GM21723 (cell line): ENCODE measurements at regions not wholly inside any gene's neighbourhood (a gene's known extent, or its start where the extent isn't known, plus 50 kb on each side); places are given as distances from the start of the nearest gene placed in this dataset.
A peak's percentile ranks its signal among the peaks of the same experiment; 100 is the strongest.
"Not testable (repeated sequence)": the region's sequence is repeated elsewhere in the genome, so short reads cannot be mapped to it uniquely, and the experiment has no call there.

ENCODE experiments used
- ATAC-seq: cut with Tn5 transposase; IDR thresholded peaks from one replicate; pipeline ENCODE4 v1.9.1; 2021; ENCODE audit warnings: mild to moderate bottlenecking, moderate library complexity; ENCODE audit not compliant: unreplicated experiment

- ATAC-seq = no peak
Observed at GRCh38 chr20:36082315-36082915, 72.1 kb upstream of the EPB41L1 start.

GRCh38 chr20:36083200-36083599 is 71.3 kb upstream of the EPB41L1 start:
- ATAC-seq = not testable (repeated sequence)

DNA sequence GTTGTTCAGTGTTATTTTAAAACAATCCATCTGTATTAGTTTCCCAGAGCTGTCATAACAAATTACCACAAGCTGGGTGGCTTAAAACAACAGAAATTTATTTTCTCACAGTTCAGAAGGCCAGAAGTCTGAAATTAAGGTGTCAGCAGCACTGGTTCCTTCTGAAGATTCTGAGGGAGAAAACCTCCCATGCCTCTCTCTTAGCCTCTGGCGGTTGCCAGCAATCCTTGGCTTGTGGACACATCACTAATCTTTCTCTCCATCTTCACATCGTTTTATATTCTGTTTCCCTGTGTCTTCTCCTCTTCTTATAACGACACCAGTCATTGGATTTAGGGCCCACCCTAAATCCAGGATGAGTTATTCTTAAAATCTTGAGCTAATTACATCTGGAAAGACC is 70.2 kb upstream of the EPB41L1 start:
- ATAC-seq = no peak

GRCh38 chr20:36084897-36085613 is 69.5 kb upstream of the EPB41L1 start:
- ATAC-seq = no peak

DNA sequence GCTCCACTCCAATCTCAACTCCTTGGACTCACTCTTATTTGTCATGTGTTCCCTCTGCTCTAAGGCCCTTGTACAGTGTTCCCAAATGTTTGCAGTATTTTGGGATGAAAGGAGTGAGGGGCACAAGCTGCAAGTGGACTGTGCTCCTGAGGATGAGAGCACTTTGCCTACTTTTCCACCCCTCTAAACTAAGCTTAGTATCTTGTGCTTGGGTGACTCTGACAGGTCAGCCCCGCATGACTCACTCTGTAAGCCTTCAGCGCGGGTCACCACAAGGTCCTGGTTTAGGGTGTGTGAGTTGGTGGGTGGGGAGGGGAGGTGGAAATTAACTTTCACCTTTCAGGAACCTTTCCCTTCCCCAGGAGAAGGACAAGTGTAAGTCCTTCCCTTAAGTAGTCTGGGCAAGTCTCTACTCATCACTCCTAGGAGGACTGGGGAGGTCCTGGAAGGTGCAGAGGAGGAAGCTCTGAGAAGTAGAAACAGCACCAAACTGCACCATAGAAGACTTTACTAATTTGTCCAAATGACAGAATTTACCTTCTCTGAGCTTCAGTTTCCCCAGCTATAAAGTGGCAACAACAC is 68.8 kb upstream of the EPB41L1 start:
- no peak for ATAC-seq

DNA sequence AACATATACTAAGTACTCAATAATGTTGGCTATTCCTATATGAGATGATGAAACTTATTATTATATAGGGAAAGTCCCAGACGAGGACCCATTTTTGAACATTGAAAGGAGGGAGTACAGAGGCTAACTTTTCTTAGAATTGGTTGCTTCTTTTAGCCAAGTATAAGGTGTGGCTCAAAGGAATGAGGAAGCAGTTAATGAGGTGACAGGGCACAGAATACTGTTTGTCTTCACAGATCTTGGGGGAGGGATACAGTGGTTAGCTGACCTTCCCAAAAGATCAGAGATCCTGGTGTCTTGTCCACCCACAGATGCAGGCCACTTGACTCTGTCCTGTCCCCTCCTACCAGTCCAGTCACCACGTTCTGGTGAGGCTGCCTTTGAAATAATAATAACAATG is 67.8 kb upstream of the EPB41L1 start:
- ATAC-seq = no peak

DNA sequence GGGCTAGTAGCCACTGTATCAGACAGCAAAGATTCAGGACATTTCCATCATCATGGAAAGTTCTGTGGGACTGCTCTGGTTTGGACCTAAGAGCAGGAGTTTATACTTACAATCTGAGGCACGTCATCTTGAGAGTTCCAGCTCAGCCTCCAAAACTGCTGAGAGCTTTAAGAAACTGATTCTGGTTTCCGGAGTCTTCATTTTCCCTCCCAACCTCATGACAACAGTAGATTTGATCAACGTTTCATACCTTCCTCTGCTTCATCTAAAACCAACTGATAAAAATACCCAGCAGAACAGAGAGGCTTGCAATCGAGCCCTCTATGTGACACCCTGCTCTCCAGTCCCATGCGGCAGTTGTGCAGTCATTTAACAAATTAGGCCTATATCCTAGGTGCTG is 64.3 kb upstream of the EPB41L1 start:
- ATAC-seq = no peak

DNA sequence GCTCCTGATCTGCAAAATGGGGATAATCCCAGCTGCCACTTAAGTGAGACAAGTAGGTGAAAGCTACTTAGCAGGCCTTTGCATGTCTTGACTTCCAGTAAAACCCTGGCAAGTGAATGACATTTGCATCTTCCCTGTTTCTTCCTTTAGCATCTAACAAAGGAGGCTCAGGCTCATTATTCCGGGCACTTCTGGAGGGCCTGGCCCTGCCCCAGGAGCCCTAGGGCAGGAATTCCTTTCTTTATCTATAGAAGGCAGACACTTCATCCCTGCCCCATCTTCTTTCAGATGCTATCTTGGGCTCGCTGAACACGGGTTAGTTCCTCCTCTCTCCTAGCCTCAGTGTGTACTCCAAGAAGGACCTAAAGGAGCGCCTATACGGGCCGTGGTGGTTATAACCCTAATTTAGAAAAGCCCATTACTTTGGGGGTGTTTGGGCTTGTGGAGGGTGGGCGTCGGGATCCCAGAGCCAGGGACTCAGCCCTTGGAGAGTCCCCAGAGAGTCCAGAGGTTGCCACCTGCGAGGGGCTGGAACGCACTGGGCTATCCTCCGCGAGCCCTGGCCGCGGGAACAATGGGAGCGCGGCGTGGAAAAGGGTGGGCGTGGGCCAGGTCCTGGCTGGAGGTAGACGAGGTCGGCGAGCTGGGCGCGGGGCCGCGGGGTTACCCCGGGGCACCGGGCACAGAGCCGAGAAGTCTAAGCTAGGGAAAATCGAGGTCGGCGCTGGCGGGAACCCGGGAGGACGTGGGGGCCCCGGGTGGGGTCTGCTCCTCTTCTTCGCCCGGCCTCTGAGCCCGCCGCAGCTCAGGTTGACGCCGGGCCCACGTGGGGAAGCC is 62.8 kb upstream of the EPB41L1 start:
- no peak for ATAC-seq

DNA sequence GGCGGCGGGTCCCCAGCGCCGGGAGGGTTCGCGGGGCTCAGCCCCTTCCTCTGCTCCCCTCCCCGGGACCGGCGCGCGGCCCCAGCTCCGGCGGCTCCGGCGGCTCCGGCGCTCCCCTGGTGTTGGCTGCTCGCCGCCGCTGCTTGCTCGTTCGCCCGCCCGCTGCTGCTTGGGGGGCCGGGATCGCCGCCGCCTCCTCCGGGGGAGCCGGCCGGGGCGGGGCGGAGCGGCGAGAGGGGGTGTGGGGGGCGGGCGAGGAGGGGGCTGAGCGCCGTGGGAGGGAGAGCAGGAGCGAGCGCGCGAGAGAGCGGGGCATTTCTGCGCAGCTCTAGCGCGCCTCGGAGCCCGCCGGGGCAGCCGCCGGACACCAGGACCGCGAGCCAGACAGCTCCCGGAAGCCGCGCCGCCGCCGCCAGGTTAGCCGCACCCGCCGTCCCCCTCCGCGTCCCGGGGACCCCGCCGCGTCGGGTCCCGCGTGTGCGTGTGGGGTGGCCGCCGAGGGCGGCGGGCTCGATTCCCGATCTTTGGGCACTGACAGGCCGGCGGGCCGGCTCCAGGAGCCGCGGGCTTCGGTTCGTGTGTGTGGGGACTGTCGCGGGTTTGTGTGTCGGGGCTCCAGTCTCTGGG is 62.0 kb upstream of the EPB41L1 start:
- no peak for ATAC-seq

DNA sequence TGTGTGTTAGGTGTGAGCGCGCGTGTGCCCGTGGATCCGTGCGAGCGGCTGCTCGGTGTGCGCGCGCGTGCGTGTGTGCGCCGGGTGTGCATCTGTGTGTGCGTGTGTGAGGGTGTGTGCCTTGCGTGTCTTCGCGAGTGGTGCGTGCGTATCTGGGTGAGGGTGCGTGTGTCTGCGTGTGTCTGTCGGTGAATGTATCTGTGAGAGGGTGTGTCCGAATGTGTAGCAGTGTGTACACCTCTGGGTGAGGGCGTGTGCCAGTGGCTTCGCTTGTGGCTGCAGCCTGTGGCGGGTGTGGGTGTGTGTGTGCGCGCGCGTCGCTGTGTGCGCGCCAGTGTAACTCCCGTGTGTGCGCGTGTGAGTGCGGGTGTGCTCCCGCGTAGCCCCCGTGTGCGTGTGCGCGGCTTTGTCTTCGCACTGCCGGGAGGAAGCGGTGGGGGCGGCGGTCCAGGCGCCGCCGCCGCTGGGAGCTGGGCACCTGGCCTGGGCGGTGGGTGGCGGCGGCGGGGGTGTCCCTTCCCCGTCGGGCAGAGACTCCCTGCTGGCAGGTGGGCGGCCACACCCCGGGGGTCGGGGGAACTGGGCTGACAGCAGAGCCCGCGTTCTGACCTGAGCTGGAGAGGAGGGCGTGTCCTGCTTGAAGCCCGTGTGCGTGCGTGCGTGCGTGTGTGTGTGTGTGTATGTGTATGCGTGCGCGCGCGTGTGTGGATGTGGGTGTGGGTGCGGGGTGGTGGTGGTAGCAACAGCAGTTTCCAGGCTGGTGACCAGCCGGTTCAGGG is 61.3 kb upstream of the EPB41L1 start:
- no peak for ATAC-seq

- ATAC-seq = no peak
Observed at GRCh38 chr20:36093804-36094145, 60.8 kb upstream of the EPB41L1 start.

DNA sequence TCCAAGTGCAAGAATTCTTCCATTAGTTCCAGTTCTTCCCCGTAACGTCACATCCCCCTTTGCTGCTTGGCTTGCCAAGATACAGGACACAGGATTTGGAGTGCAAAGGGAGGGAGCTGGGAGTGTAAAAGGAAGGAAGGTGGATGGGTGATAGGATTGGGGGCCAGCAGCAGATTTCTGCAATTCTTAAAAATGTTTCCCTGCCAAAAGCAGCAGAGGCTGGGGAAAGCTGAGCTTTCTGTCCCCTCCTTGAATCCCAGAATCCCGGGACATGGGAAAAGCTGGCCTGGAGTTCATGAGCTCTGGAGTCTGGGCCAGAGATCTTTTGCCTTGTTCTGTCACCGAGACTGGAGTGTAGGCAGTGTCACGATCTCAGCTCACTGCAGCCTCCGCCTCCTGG is 60.0 kb upstream of the EPB41L1 start:
- ATAC-seq = no peak

DNA sequence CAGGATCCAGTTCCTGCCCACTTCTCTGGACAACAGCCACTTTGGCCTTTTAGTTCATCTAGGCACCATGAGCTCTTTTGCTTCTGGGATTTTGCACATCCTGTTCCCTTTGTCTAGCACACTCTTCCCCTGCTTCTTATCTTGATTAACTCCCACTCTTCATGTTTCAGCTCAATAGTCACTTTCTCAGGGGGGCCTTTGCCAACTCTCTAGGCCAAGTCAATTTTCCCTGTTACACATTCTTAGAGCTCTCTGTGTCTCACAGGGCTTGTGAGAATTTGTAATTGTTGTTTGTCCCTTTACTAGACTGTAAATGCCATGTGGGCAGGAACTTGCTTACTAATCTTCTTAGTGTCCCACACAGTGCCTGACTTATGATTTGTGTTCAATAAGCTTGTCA is 58.1 kb upstream of the EPB41L1 start:
- ATAC-seq = no peak

GRCh38 chr20:36097337-36098151 is 57.0 kb upstream of the EPB41L1 start:
- no peak for ATAC-seq

DNA sequence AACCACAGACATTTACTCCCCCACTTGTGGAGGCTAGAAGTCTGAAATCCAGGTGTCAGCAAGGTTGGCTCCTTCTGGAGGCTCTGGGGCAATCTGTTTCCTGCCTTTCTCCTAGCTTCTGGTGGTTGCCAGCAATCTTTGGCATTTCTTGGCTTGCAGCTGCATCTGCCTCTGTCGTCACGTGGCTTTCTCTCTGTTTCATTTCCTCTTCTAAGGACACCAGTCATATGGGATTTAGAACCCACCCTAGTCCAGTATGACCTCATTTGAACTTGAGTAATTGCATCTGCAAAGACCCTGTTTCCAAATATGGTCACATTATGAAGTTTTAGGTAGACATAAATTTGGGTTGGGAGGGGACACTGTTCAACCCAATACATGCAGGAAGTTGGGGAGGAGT is 56.2 kb upstream of the EPB41L1 start:
- peak; percentile 59 for ATAC-seq

DNA sequence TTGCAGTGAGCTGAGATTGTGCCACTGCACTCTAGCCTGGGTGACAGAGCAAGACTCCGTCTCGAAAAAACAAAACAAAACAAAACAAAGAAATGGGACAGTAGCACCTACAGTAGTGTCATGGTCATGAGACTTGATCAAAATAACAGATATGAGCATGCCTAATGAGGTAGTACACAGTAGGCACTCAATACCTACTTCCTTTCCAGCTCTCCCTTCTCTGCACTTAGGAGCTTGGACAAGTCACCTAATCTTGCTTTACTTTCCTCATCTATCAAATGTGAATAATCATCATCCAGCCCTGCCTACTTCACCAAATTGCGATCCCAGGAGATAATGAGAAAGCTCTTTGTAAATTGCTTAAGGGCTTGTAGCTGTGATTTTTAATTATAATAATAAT is 55.4 kb upstream of the EPB41L1 start:
- ATAC-seq = no peak

GRCh38 chr20:36101192-36101591 is 53.3 kb upstream of the EPB41L1 start:
- ATAC-seq = no peak

DNA sequence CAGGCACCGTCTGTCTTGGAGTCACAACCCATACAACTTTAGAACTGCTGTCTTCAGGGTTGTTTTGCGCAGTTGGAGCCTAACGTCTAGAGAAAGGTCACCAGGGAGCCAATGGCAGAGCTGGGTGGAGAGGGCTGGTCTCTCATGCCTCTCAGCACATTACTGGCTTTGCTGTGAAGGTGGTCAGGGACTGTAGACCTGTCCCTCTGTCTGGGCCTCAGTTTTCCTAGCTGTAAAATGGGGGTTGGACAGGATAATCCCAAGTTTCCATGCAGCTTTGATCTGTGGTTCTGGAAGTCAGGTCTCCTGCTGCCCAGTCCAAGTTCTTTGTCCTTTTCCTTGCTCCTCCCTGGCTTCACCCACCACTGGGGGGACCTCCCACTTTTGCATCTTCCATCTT is 52.2 kb upstream of the EPB41L1 start:
- no peak for ATAC-seq

DNA sequence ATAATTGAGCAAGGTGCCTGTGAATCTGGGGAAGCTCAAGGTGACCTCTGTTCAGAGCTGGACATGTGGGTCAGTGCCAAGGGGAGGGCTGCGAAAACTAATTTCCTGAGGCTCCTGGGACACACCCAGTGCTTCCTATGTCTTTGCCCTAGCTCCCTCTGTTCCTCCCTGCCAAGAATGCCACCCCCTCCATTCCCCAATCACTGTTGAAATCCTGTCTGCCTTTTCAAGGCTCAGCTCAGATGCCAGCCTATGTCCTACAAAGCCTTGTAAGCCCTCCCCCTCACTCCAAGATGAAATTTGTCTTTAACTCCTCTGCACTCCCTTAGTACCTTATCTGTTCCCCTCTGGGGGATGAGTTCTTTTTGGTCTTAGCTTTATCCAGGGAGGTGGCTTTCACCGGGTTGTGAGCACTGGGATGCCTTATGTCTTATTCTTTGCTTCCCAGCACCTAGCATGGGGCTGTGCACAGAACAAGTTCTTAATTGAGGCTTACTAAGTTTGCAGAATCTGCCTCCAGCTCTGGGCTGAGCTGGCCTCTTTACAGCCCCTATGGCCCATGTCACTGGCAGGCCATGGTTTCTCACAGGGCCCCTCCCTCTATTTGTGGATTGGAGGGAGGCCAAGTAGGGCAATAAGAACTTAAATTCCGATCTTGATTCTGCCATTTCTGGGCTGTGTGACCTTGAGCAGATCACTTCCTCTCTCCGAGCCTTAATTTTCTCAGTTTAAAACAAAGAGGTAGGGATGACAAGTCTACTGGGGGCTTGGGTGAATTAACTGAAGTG is 51.5 kb upstream of the EPB41L1 start:
- no peak for ATAC-seq
